IPS-15b (cell line): ENCODE measurements at regions not wholly inside any gene's neighbourhood (a gene's known extent, or its start where the extent isn't known, plus 50 kb on each side); places are given as distances from the start of the nearest gene placed in this dataset.
"Not testable (repeated sequence)": the region's sequence is repeated elsewhere in the genome, so short reads cannot be mapped to it uniquely, and the experiment has no call there.

Experiments
- H3K27me3 ChIP-seq: one replicate; pipeline ENCODE4 v1.6.1; 2013; ENCODE audit warnings: low read length; ENCODE audit not compliant: control insufficient read depth, insufficient read depth
- H3K36me3 ChIP-seq: one replicate; pipeline ENCODE4 v1.6.1; 2013; ENCODE audit warnings: low read length; ENCODE audit not compliant: control insufficient read depth, insufficient read depth
- H3K4me1 ChIP-seq: one replicate; pipeline ENCODE4 v1.6.1; 2013; ENCODE audit warnings: mild to moderate bottlenecking, low read length; ENCODE audit not compliant: control insufficient read depth, insufficient read depth
- H3K4me3 ChIP-seq: one replicate; pipeline ENCODE4 v1.5.1; 2013; ENCODE audit warnings: low read depth, low read length
- H3K9ac ChIP-seq: one replicate; pipeline ENCODE4 v1.6.1; 2013; ENCODE audit warnings: low read depth, mild to moderate bottlenecking, low read length
- H3K9me3 ChIP-seq: one replicate; pipeline ENCODE4 v1.6.1; 2013; ENCODE audit warnings: mild to moderate bottlenecking, low read length; ENCODE audit not compliant: control insufficient read depth, insufficient read depth

DNA sequence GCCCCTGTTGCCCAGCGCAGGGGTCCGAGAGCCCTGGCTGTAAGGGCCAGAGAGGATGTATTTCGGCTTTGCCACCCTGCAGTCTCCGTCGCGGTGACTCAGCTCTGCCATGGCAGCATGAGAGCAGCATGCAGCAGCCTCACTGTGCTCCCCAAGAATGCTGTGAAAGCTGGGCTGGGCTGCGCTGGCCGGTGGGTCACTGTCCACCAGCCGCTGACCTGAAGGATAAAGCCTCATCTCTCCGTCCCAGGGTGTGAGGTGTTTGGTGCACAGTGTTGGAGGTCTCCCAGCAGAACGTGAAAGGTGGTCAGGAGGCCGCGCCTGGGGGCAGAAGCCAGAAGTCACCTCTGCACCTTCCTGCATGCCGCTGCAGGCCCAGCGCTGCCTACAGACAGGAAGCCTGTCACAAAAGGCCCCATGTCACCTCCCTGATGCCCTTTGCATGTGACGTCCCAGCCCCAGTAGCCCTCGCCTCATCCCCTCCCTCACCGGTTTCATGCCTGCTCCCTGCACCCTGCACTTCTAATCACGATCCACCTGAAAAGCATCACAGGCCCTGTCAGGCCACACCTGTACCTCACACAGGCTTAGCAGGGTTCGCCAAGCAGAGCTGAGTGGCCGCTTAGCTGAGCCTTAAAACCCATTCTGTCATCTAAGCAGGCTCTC lies 342.1 kb downstream of the EIPR1 start:
- H3K36me3 ChIP-seq, result no peaks in the 10 kb centered on the region
- no peaks in the 10 kb centered on the region for H3K27me3 ChIP-seq
- H3K4me3 ChIP-seq, result no peak overlapping the region
- H3K9ac ChIP-seq, result no peak overlapping the region
- no peaks in the 10 kb centered on the region for H3K4me1 ChIP-seq
- H3K9me3 ChIP-seq, result no peaks in the 10 kb centered on the region

DNA sequence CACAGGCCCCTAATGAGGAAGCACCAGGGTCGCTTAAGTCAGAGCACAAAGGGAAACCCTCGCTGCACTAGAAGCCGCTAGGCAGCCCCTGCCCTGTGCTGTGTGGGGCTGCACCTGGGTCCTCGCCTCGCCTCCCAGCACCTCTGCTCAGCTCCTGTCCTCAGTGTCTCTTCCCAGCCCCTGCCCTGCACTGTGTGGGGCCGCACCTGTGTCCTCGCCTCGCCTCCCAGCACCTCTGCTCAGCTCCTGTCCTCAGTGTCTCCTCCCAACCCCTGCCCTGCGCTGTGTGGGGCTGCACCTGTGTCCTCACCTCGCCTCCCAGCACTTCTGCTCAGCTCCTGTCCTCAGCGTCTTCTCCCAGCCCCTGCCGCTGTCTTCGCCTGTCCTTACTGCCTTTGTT lies 342.8 kb downstream of the EIPR1 start:
- no peak overlapping the region for H3K4me3 ChIP-seq
- H3K4me1 ChIP-seq, result no peaks in the 10 kb centered on the region
- H3K9me3 ChIP-seq, result no peaks in the 10 kb centered on the region
- H3K27me3 ChIP-seq, result no peaks in the 10 kb centered on the region
- H3K36me3 ChIP-seq, result no peaks in the 10 kb centered on the region
- no peak overlapping the region for H3K9ac ChIP-seq

DNA sequence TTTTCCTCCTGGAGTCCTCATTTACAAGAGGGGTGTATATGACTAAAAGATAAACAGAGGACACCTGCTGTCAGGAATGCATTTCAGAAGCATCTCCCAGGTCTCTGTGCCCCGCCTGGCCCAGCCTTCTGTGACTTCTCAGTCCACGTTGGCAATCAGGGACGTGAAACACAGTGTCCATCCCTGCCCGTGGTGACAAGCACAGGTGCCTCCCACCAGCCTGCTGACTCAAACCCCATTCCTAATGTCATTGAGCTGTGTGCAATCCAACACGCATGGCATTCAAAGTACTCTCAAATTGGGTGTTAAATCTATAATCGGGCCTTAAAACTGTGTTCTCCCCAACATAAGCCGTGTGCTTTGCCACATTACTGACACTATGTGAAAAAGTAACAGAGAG lies 343.2 kb downstream of the EIPR1 start:
- H3K36me3 ChIP-seq, result no peaks in the 10 kb centered on the region
- H3K27me3 ChIP-seq, result no peaks in the 10 kb centered on the region
- no peaks in the 10 kb centered on the region for H3K4me1 ChIP-seq
- no peaks in the 10 kb centered on the region for H3K9me3 ChIP-seq
- H3K4me3 ChIP-seq, result no peak overlapping the region
- H3K9ac ChIP-seq, result no peak overlapping the region

DNA sequence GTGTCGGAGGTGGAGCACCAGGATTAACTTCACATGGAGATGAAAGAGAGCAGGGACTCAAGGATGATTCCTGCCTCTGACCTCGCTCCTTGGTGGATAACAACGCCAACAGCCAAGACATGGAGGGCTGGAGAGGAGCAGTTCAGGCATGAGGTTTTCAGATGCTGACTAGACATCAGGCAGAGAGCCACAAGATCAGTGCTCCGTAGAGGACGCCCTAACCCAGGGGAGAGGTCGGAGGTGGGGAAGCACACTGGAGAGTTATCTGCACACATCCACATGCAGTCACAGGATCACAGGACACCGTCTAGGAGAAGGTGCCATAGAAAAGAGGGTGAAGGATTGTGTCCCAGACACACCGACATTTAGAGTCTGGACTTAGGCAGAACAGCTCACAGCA lies 344.3 kb downstream of the EIPR1 start:
- no peaks in the 10 kb centered on the region for H3K27me3 ChIP-seq
- no peaks in the 10 kb centered on the region for H3K4me1 ChIP-seq
- no peak overlapping the region for H3K4me3 ChIP-seq
- no peaks in the 10 kb centered on the region for H3K9me3 ChIP-seq
- H3K36me3 ChIP-seq, result no peaks in the 10 kb centered on the region
- H3K9ac ChIP-seq, result no peak overlapping the region

DNA sequence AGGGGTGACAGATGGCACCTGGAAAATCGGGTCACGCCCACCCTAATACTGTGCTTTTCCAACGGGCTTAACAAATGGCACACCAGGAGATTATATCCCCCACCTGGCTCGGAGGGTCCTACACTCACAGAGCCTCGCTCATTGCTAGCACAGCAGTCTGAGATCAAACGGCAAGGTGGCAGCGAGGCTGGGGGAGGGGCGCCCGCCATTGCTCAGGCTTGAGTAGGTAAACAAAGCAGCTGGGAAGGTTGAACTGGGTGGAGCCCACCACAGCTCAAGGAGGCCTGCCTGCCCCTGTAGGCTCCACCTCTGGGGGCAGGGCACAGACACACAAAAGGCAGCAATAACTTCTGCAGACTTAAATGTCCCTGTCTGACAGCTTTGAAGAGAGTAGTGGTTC lies 346.8 kb downstream of the EIPR1 start:
- H3K9me3 ChIP-seq, result not testable (repeated sequence)

DNA sequence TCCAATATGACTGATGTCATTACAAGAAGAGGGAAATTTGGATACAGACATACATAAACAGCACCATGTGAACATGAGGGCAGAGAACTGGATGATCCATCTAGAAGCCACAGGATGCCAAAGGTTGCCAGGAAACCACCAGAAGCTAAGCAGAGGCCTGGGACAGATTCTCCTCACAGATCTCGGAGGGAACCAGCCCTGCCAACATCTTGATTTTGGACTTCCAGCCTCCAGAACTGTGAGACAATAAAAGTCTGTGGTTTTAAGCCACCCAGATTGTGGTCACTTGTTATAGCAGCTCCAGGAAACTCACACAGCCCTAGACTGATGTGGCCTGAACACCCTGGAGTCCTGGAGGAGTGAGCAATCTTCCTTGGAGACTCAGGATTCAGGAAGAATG lies 351.6 kb downstream of the EIPR1 start:
- Histone ChIP-seq H3K4me3 (no peak overlapping the region), H3K9ac (no peak overlapping the region), H3K9me3 (no peaks in the 10 kb centered on the region), H3K27me3 (no peaks in the 10 kb centered on the region), H3K36me3 (no peaks in the 10 kb centered on the region), H3K4me1 (no peaks in the 10 kb centered on the region)

More for the DNA sequence above, 346.8 kb downstream of the EIPR1 start:
- not testable (repeated sequence) for H3K4me3 ChIP-seq, H3K36me3 ChIP-seq, H3K27me3 ChIP-seq, H3K9ac ChIP-seq, H3K4me1 ChIP-seq

DNA sequence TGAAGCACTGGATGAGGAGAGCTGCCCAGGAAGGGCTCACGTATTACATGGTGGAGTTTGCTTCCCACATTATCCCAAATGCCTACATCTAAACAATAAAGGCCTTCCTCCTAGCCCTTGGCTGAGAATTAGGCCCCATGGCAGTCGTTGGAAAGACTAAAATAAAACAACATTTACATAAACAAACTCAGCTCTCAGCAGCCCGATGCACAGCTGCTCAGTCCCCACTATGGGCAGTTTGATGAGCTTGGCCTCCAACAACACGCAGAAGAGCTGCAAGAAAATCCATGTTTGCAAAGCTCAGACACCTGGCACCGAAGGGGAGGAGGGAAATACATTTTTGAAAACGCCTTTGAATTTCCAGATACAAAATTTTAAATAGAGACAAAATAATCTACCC lies 352.4 kb downstream of the EIPR1 start:
- H3K27me3 ChIP-seq, result no peaks in the 10 kb centered on the region

DNA sequence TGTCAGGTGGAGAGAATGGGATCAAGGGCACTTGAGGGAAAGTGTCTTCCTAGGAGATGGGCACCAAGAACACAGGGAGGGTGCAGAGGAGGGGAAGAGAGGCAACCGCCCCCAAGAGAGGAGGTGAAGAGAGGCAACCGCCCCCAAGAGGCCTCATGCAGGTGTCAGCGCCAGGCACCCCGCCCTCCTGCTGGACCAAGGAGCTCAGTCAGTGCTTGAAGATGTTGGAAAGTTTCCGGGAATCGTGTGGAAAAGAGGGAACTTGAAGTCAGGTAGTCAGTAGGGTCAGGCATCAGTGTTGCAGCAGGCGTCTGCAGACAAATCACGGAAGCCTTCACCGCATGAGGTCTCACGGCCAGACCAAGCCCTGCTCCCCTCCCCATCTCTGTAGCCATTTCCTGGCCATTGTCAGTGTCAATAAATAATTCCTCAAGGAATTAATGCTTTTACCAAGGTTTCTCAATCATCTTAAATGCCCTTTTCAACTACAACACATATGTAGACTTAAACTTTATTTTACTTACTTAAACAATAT lies 353.1 kb downstream of the EIPR1 start:
- Histone ChIP-seq H3K36me3 (no peaks in the 10 kb centered on the region), H3K4me3 (no peak overlapping the region), H3K27me3 (no peaks in the 10 kb centered on the region), H3K9ac (no peak overlapping the region), H3K4me1 (no peaks in the 10 kb centered on the region), H3K9me3 (no peaks in the 10 kb centered on the region)

More for the DNA sequence above, 352.4 kb downstream of the EIPR1 start:
- H3K4me1 ChIP-seq, result no peaks in the 10 kb centered on the region
- no peaks in the 10 kb centered on the region for H3K36me3 ChIP-seq
- H3K9ac ChIP-seq, result no peak overlapping the region
- H3K9me3 ChIP-seq, result no peaks in the 10 kb centered on the region
- no peak overlapping the region for H3K4me3 ChIP-seq

DNA sequence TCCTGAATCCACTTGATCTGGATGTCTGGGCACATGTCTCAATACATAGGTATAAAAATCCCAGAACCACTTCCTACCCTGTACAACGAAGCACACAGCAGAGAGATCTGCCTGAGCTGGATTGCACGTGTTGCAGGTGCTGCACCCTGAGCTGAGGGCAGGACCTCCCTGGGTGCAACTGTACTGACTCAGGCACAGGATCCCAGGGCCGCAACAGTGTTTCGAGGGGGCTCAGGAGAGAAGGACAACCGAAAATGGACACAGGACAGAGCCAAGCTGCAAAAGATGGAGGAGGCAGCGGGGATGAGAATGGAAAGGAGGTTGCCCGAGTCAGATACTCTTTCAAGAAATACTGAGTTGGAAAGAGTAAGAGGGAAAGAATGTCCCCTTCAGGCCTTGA lies 354.1 kb downstream of the EIPR1 start:
- no peaks in the 10 kb centered on the region for H3K4me1 ChIP-seq
- no peaks in the 10 kb centered on the region for H3K27me3 ChIP-seq
- no peak overlapping the region for H3K9ac ChIP-seq
- H3K4me3 ChIP-seq, result no peak overlapping the region
- H3K9me3 ChIP-seq, result no peaks in the 10 kb centered on the region
- no peaks in the 10 kb centered on the region for H3K36me3 ChIP-seq

DNA sequence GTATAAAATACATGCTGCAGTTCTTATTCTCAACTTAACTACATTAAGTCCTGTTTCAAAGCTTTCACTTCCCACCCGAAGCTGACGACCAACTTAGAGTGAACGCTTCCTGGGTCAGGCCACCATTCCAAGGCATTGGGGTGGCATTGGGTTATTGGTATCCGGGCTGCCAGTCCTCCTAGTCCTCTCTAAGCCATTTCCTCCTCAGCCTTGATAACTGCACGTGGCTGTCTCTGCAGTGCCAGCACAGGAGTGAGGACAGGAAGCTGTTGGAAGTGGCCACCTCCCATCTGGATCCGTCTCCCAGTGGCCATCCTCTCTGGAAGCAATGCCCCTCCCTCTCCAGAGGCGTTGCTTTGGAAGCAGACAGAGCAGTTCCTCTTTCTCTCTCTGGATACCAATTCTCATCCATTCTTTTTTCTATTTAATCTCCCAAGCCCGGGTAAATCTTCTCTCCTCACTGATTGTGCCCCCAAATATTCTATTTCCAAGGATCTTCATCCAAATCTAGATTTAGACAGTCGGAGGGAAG lies 354.7 kb downstream of the EIPR1 start:
- Histone ChIP-seq H3K36me3 (no peaks in the 10 kb centered on the region), H3K27me3 (no peaks in the 10 kb centered on the region), H3K9me3 (no peaks in the 10 kb centered on the region), H3K4me3 (no peak overlapping the region), H3K9ac (no peak overlapping the region), H3K4me1 (no peaks in the 10 kb centered on the region)

DNA sequence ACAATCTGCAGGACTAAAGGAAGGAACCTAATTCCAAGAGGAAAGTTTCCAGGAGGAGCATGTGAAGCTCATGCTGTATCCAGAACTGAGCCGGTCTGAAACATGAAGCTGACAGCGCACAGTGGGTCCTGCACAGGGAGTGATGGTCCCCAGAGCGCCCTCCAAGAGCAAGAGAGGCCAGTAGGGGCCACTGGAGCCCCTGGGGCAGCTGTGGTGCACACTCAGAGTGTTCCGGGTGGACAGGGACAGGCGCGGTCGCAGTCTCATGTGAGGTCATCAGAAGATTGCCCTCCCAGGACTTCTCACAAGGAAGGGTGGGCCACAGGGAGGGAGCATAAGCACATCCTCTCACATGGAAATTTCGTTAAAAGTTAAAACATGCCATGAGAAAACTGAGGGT lies 355.9 kb downstream of the EIPR1 start:
- Histone ChIP-seq H3K4me3 (no peak overlapping the region), H3K36me3 (no peaks in the 10 kb centered on the region), H3K9me3 (no peaks in the 10 kb centered on the region), H3K27me3 (no peaks in the 10 kb centered on the region), H3K9ac (no peak overlapping the region), H3K4me1 (no peaks in the 10 kb centered on the region)

DNA sequence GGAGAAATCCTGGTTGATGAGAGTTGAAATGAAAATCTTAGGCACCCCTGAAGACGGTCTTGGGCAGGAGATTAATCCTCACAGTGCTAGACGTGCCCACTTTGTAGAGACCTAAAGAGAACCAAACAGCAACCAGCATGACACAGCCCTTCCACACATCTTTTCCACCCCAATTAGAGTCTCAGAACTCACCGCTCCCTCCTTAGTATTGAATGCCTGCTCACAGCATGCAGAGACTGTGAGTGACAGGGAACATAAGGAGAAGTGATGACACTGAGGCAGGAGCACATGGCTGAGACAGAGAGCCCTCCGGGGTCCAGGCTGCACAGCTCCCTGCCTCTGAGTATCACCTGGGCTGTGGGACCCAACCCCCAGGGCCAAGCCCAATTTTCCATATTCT lies 367.6 kb downstream of the EIPR1 start:
- Histone ChIP-seq H3K4me3 (no peak overlapping the region), H3K9me3 (no peaks in the 10 kb centered on the region), H3K4me1 (no peaks in the 10 kb centered on the region), H3K36me3 (no peaks in the 10 kb centered on the region), H3K9ac (no peak overlapping the region), H3K27me3 (no peaks in the 10 kb centered on the region)
